ENCODE measurements at regions not wholly inside any gene's neighbourhood (a gene's known extent, or its start where the extent isn't known, plus 50 kb on each side); places are given as distances from the start of the nearest gene placed in this dataset.

- no peak for TF ChIP-seq CTCF (IDR thresholded peaks at IDR 0.05)
Measured at GRCh38 chr1:103267266-103267665, 158.9 kb upstream of the COL11A1 start.

GRCh38 chr1:103266036-103266435 lies 157.7 kb upstream of the COL11A1 start:
- TF ChIP-seq CTCF (IDR thresholded peaks at IDR 0.05), result no peak

GRCh38 chr1:103265551-103265950 lies 157.2 kb upstream of the COL11A1 start:
- TF ChIP-seq CTCF (IDR thresholded peaks at IDR 0.05), result no peak

- no peak for TF ChIP-seq CTCF (IDR thresholded peaks at IDR 0.05)
Measured at GRCh38 chr1:103259982-103260381, 151.7 kb upstream of the COL11A1 start.

GRCh38 chr1:103256490-103256889 lies 148.2 kb upstream of the COL11A1 start:
- TF ChIP-seq CTCF (IDR thresholded peaks at IDR 0.05), result no peak

GRCh38 chr1:103254691-103255090 lies 146.4 kb upstream of the COL11A1 start:
- TF ChIP-seq CTCF (IDR thresholded peaks at IDR 0.05), result no peak

GRCh38 chr1:103250441-103250861 lies 142.1 kb upstream of the COL11A1 start:
- no peak for TF ChIP-seq CTCF (IDR thresholded peaks at IDR 0.05)

GRCh38 chr1:103248417-103249102 lies 140.2 kb upstream of the COL11A1 start:
- no peak for TF ChIP-seq CTCF (IDR thresholded peaks at IDR 0.05)
